GM12878 (cell line): ENCODE measurements at regions not wholly inside any gene's neighbourhood (a gene's known extent, or its start where the extent isn't known, plus 50 kb on each side); places are given as distances from the start of the nearest gene placed in this dataset.

Source experiments
- ATAC-seq: fragments of 200-7000 bp; cut with Tn5 transposase; 3 replicates; pipeline ENCODE4 v1.9.1; 2020; ENCODE audit warnings: mild to moderate bottlenecking, moderate library complexity
- BruUV-seq: library from RNA; stranded (reverse); fragments of 400-500 nt; replicated peaks from 2 replicates; lab custom pipeline; 2021; lab: Mats Ljungman, UMichigan
- CTCF ChIA-PET: fragments of 300-600 bp; sonication (Branson Sonifier 250); formaldehyde crosslinking; extraction: SDS; loops from one replicate; lab custom pipeline; 2021; ENCODE audit warnings: inconsistent platforms; lab: Yijun Ruan, JAX
- POLR2A ChIA-PET: fragments of 350-600 bp; formaldehyde crosslinking; extraction: SDS; loops from one replicate; lab custom pipeline; 2021; ENCODE audit warnings: inconsistent platforms; lab: Charles Lee
- RAD21 ChIA-PET: fragments of 300-600 bp; sonication (Branson Sonifier 250); formaldehyde crosslinking; loops from one replicate; lab custom pipeline; 2023; ENCODE audit warnings: antibody characterized with exemption; ENCODE audit not compliant: unreplicated experiment; lab: Charles Lee
- SMC1A ChIA-PET: fragments of 300-600 bp; sonication (Branson Sonifier 250); formaldehyde crosslinking; loops from one replicate; lab custom pipeline; 2023; ENCODE audit not compliant: unreplicated experiment, uncharacterized antibody; lab: Charles Lee
- DNase-seq: peaks from one replicate; pipeline ENCODE4 v3.0.0-alpha.2; 2011; ENCODE audit warnings: low read depth, low spot score
- FAIRE-seq: peaks from 3 replicates; lab custom pipeline; 2011; peaks lifted over from hg19 to GRCh38; lab: Jason Lieb, UNC
- H2AFZ ChIP-seq: 2 replicates; pipeline ENCODE4 v1.6.0; 2011; ENCODE audit warnings: low read depth, low read length, control low read depth; ENCODE audit not compliant: control insufficient read depth
- H3K27ac ChIP-seq: 2 replicates; pipeline ENCODE4 v1.5.1; 2011; ENCODE audit warnings: control low read depth; ENCODE audit not compliant: control insufficient read depth, insufficient read depth
- H3K27me3 ChIP-seq, 2 experiments: replicated peaks in 1 of 2; 2 replicates each; pipeline versions ENCODE4 v1.6.0 to v1.6.1; 2011; ENCODE audit warnings: low read length in 1 of 2; ENCODE audit not compliant: control insufficient read depth in 2 of 2, insufficient read depth in 2 of 2
- H3K36me3 ChIP-seq, 2 experiments: 2 replicates each; pipeline ENCODE4 v1.5.1; 2011; ENCODE audit warnings: low read length in 1 of 2; ENCODE audit not compliant: control insufficient read depth in 2 of 2, insufficient read depth in 2 of 2
- H3K4me1 ChIP-seq: 2 replicates; pipeline ENCODE4 v1.6.1; 2011; ENCODE audit warnings: mild to moderate bottlenecking, low read length, moderate library complexity, mixed read lengths; ENCODE audit not compliant: control insufficient read depth, insufficient read depth
- H3K4me2 ChIP-seq: 2 replicates; pipeline ENCODE4 v1.6.0; 2011; ENCODE audit warnings: control low read depth; ENCODE audit not compliant: control insufficient read depth, insufficient read depth
- H3K4me3 ChIP-seq: fragments of 200-600 bp; sonication (generic); 2 replicates; pipeline ENCODE4 v1.5.1; 2016
- H3K79me2 ChIP-seq: 2 replicates; pipeline ENCODE4 v1.6.0; 2011; ENCODE audit warnings: low read length; ENCODE audit not compliant: control insufficient read depth, insufficient read depth
- H3K9ac ChIP-seq: 2 replicates; pipeline ENCODE4 v1.8.0; 2011; ENCODE audit warnings: low read length, control low read depth, mixed read lengths; ENCODE audit not compliant: control insufficient read depth, insufficient read depth
- H3K9me3 ChIP-seq: replicated peaks from 3 replicates; pipeline ENCODE4 v1.5.1; 2011; ENCODE audit warnings: mild to moderate bottlenecking, low read length; ENCODE audit not compliant: control insufficient read depth, insufficient read depth
- H4K20me1 ChIP-seq: 2 replicates; pipeline ENCODE4 v1.6.0; 2011; ENCODE audit not compliant: control insufficient read depth, insufficient read depth
- BMI1 ChIP-seq: fragments of 450-650 bp; IDR thresholded peaks from 2 replicates; pipeline ENCODE4 v1.6.1; 2016; ENCODE audit warnings: mild to moderate bottlenecking, moderate library complexity, borderline replicate concordance
- EP300 ChIP-seq, 2 experiments: fragments of 150-350 bp in 1 of 2; IDR thresholded peaks; 2 replicates each; pipeline ENCODE4 v1.6.1; 2011 to 2012; ENCODE audit warnings: low read depth in 2 of 2, low read length in 2 of 2, borderline replicate concordance in 1 of 2, improper control_type of control experiment in 1 of 2, inconsistent platforms in 1 of 2; ENCODE audit not compliant: control insufficient read depth in 1 of 2
- IKZF2 ChIP-seq, 2 experiments: fragments of 450-650 bp; IDR thresholded peaks; 2 replicates each; pipeline ENCODE4 v1.6.1; 2017; ENCODE audit warnings: mild to moderate bottlenecking in 2 of 2, moderate library complexity in 2 of 2
- KDM1A ChIP-seq: fragments of 200-600 bp; sonication (generic); IDR thresholded peaks from 2 replicates; pipeline ENCODE4 v1.6.1; 2016; ENCODE audit warnings: borderline replicate concordance
- MTA3 ChIP-seq: IDR thresholded peaks from 2 replicates; pipeline ENCODE4 v1.6.1; 2012; ENCODE audit warnings: low read length, inconsistent platforms, borderline replicate concordance
- MYC ChIP-seq: IDR thresholded peaks from 2 replicates; pipeline ENCODE4 v1.6.1; 2011; ENCODE audit warnings: mild to moderate bottlenecking, low read length, moderate library complexity, inconsistent platforms; ENCODE audit not compliant: insufficient read depth, insufficient replicate concordance, insufficient read length, severe bottlenecking
- SP1 ChIP-seq: IDR thresholded peaks from one replicate; pipeline ENCODE4 v1.6.1; 2011; ENCODE audit warnings: low read depth, low read length
- SREBF2 ChIP-seq: IDR thresholded peaks from 2 replicates; pipeline ENCODE4 v1.6.1; 2012; ENCODE audit warnings: mild to moderate bottlenecking, low read length
- YY1 ChIP-seq: IDR thresholded peaks from 2 replicates; pipeline ENCODE4 v1.6.1; 2011; ENCODE audit warnings: low read depth, mild to moderate bottlenecking, low read length
- ZBTB40 ChIP-seq: fragments of 450-650 bp; IDR thresholded peaks from 2 replicates; pipeline ENCODE4 v1.6.1; 2016; ENCODE audit warnings: mild to moderate bottlenecking, moderate library complexity, borderline replicate concordance
- ZNF687 ChIP-seq: fragments of 450-650 bp; IDR thresholded peaks from 2 replicates; pipeline ENCODE4 v1.6.1; 2017; ENCODE audit warnings: mild to moderate bottlenecking, moderate library complexity
- WGBS: methylation state at CpG from one replicate; pipeline ENCODE4 v1.1.6; 2016; ENCODE audit warnings: low lambda C conversion rate; ENCODE audit not compliant: insufficient replicate concordance, insufficient coverage; ENCODE audit errors: missing lambda C conversion rate; 5-methylcytosine and 5-hydroxymethylcytosine counted together
- in situ Hi-C: fragments of 300-500 bp; cut with MboI; formaldehyde crosslinking; loops from 9 replicates; pipeline ENCODE4 v1.14.3; 2018; ENCODE audit warnings: mixed read lengths
- intact Hi-C: fragments of 100-400 bp; cut with micrococcal nuclease; formaldehyde crosslinking; loops from one replicate; pipeline ENCODE4 v1.14.2; 2022; ENCODE audit not compliant: unreplicated experiment

DNA sequence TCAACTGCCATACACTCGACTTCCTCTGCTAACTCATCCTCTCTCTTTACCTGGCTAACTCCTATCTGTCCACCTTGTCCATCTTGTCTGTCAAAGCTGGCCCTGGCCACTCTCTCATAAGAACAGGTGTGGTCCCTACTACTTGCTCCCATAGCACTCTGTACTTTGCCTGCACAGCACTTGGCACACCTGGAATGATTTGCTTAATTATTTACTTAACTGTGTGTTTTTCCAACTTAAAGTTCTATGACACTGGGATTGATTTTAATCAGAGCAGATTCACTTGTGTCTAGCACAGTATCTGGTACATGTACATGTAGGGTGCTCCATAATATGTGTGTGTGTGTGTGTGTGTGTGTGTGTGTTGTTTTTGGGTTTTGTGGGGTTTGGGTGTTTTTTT, 111.6 kb downstream of the ZNF281 start:
- FAIRE-seq: no peak
- DNase-seq: no peak
- H4K20me1 ChIP-seq: no peaks in the 10 kb centered on the region
- H3K4me1 ChIP-seq: peaks cover 7% of the 10 kb centered on the region
- H2AFZ ChIP-seq: no peak overlapping the region
- H3K36me3 ChIP-seq: no peaks in the 10 kb centered on the region
- H3K79me2 ChIP-seq: no peaks in the 10 kb centered on the region
- H3K27ac ChIP-seq: no peak overlapping the region
- H3K9me3 ChIP-seq: no peaks in the 10 kb centered on the region
- no peak overlapping the region for H3K4me3 ChIP-seq
- ChIA-PET POLR2A (no interaction called here), CTCF (interaction anchor here (0.6 to 1.9 kb wide), 3 partner anchors 9 to 21 kb away, joined by 3 to 7 read pairs (median 4); no protein-coding TSS in a partner anchor), RAD21 (no interaction called here), SMC1A (interaction anchor here (0.5 to 0.8 kb wide), 2 partner anchors 159 to 628 kb away, joined by 3 read pairs; no protein-coding TSS in a partner anchor)
- no peak overlapping the region for H3K4me2 ChIP-seq
- H3K27me3 ChIP-seq: peaks cover 0 to 4% of the 10 kb centered on the region in 2 experiments; a peak in 2 of 4 replicates
- intact Hi-C loops (no loop called here), in situ Hi-C loops (loop anchor here (25.0 kb wide), 1 partner anchor 611 kb away; no protein-coding TSS in a partner anchor)
- 0% methylated on average over 1 of the region's 1 CpG for WGBS
- no peak for ATAC-seq
- no peak overlapping the region for H3K9ac ChIP-seq
- no TSS peak for BruUV-seq
- TF ChIP-seq ZNF687 (no peak), BMI1 (no peak), SP1 (no peak), KDM1A (no peak), IKZF2 (IDR thresholded peaks at IDR 0.05) (no peak), SREBF2 (no peak), MYC (no peak), EP300 (IDR thresholded peaks at IDR 0.05; ENCODE audit: borderline replicate concordance in 1 of 2, control insufficient read depth in 1 of 2, low read depth in 2 of 2, low read length in 2 of 2) (no peak), ZBTB40 (no peak), MTA3 (no peak), YY1 (no peak)
